CD4-positive, alpha-beta T cell (primary cell): ENCODE measurements at regions not wholly inside any gene's neighbourhood (a gene's known extent, or its start where the extent isn't known, plus 50 kb on each side); places are given as distances from the start of the nearest gene placed in this dataset.

Experiments
- ATAC-seq: fragments of 200-7000 bp; cut with Tn5 transposase; one replicate; pipeline ENCODE4 v1.10.0; 2022; ENCODE audit warnings: mild to moderate bottlenecking; ENCODE audit not compliant: poor library complexity
- CTCF ChIA-PET: fragments of 350-600 bp; sonication (Branson Sonifier 250); formaldehyde crosslinking; loops from one replicate; lab custom pipeline; 2021; ENCODE audit warnings: antibody characterized with exemption, inconsistent platforms; lab: Charles Lee
- POLR2A ChIA-PET: fragments of 350-600 bp; sonication (Branson Sonifier 250); formaldehyde crosslinking; loops from one replicate; lab custom pipeline; 2021; ENCODE audit warnings: antibody characterized with exemption, inconsistent platforms; lab: Charles Lee
- DNase-seq, 14 experiments: peaks; one replicate each; pipeline ENCODE4 v3.0.0-alpha.2; 2013 to 2020; ENCODE audit warnings: mixed read lengths in 2 of 14
- H3K27ac ChIP-seq, 2 donors: one replicate each; pipeline versions ENCODE4 v1.5.1 to v1.7.0; 2013; ENCODE audit warnings: low read length in 2 of 2, low read depth in 1 of 2, mild to moderate bottlenecking in 1 of 2
- H3K27me3 ChIP-seq, 2 experiments: 1 replicate in 1 of 2; 2 replicates in 1 of 2; pipeline versions ENCODE4 v1.6.1 to v1.7.0; 2013; ENCODE audit warnings: low read length in 2 of 2, control low read depth in 1 of 2, mild to moderate bottlenecking in 1 of 2, moderate library complexity in 1 of 2; ENCODE audit not compliant: insufficient read depth in 2 of 2, control insufficient read depth in 1 of 2
- H3K36me3 ChIP-seq: one replicate; pipeline ENCODE4 v1.6.1; 2013; ENCODE audit warnings: low read length, control low read depth; ENCODE audit not compliant: insufficient read depth
- H3K4me1 ChIP-seq: one replicate; pipeline ENCODE4 v1.6.1; 2013; ENCODE audit warnings: low read length, control low read depth; ENCODE audit not compliant: insufficient read depth
- H3K4me3 ChIP-seq: one replicate; pipeline ENCODE4 v1.5.1; 2013; ENCODE audit warnings: mild to moderate bottlenecking, low read length, moderate library complexity
- H3K9me3 ChIP-seq, 2 experiments: 1 replicate in 1 of 2; 2 replicates in 1 of 2; pipeline versions ENCODE4 v1.6.1 to v1.7.0; 2013; ENCODE audit warnings: low read length in 2 of 2, mild to moderate bottlenecking in 2 of 2, control low read depth in 1 of 2, moderate library complexity in 1 of 2; ENCODE audit not compliant: control insufficient read depth in 1 of 2, insufficient read depth in 1 of 2
- H3K27ac Mint-ChIP-seq: one replicate; pipeline ENCODE4 v1.8.0; 2020; ENCODE audit warnings: mixed read lengths
- H3K27me3 Mint-ChIP-seq: one replicate; pipeline ENCODE4 v1.8.0; 2021; ENCODE audit warnings: mixed read lengths
- H3K36me3 Mint-ChIP-seq: one replicate; pipeline ENCODE4 v1.8.0; 2021; ENCODE audit warnings: low read depth, mixed read lengths
- H3K4me1 Mint-ChIP-seq: one replicate; pipeline ENCODE4 v1.8.0; 2021; ENCODE audit warnings: low read depth, mixed read lengths
- H3K4me3 Mint-ChIP-seq: one replicate; pipeline ENCODE4 v1.8.0; 2020; ENCODE audit warnings: mild to moderate bottlenecking, mixed read lengths
- H3K9me3 Mint-ChIP-seq: one replicate; pipeline ENCODE4 v1.8.0; 2020; ENCODE audit warnings: mixed read lengths
- CTCF ChIP-seq: fragments of 200-600 bp; IDR thresholded peaks from one replicate; pipeline ENCODE4 v1.8.0; 2022; ENCODE audit warnings: antibody characterized with exemption, mild to moderate bottlenecking
- intact Hi-C, 2 experiments: fragments of 100-400 bp; cut with DNase I in 1 of 2; cut with micrococcal nuclease in 1 of 2; formaldehyde crosslinking; loops; one replicate each; pipeline versions ENCODE4 v1.15.1 to v1.9.0; 2023 to 2025; cut with DNase I, micrococcal nuclease

GRCh38 chr2:134198006-134198634 is 55.8 kb upstream of the MGAT5 start:
- H3K4me3 ChIP-seq, result peak overlapping the region; percentile 8
- peak overlapping the region; percentile 76 for H3K4me3 Mint-ChIP-seq
- peaks cover 4% of the 10 kb centered on the region for H3K36me3 Mint-ChIP-seq
- intact Hi-C loops, result no loop called here
- H3K27ac ChIP-seq, result no peak overlapping the region
- no peaks in the 10 kb centered on the region for H3K9me3 ChIP-seq
- H3K27me3 ChIP-seq, result no peaks in the 10 kb centered on the region
- no peaks in the 10 kb centered on the region for H3K36me3 ChIP-seq
- no peak for DNase-seq
- H3K4me1 Mint-ChIP-seq, result peaks cover 85% of the 10 kb centered on the region
- ChIA-PET POLR2A (interaction anchor here (0.6 to 2.5 kb wide), 16 partner anchors 8 to 477 kb away, joined by 3 to 17 read pairs (median 4); no protein-coding TSS in a partner anchor), CTCF (interaction anchor here (0.9 to 4.3 kb wide), 3 partner anchors 9 to 49 kb away, joined by 3 to 28 read pairs (median 3); no protein-coding TSS in a partner anchor)
- peaks cover 49% of the 10 kb centered on the region for H3K4me1 ChIP-seq
- peak; percentile 34 for ATAC-seq
- H3K27me3 Mint-ChIP-seq, result no peaks in the 10 kb centered on the region
- no peak for TF ChIP-seq CTCF
- H3K9me3 Mint-ChIP-seq, result no peaks in the 10 kb centered on the region
- peak overlapping the region; percentile 81 for H3K27ac Mint-ChIP-seq

- no peaks in the 10 kb centered on the region for H3K36me3 ChIP-seq
- Mint-ChIP-seq H3K27ac (peak overlapping the region; percentile 81), H3K9me3 (no peaks in the 10 kb centered on the region), H3K27me3 (no peaks in the 10 kb centered on the region), H3K4me3 (no peak overlapping the region), H3K4me1 (peaks cover 80% of the 10 kb centered on the region), H3K36me3 (no peaks in the 10 kb centered on the region)
- H3K27ac ChIP-seq, result no peak overlapping the region
- ChIA-PET POLR2A (interaction anchor here (0.5 to 1.4 kb wide), 3 partner anchors 15 to 127 kb away, joined by 3 to 6 read pairs (median 4); no protein-coding TSS in a partner anchor), CTCF (interaction anchor here (1.6 to 4.3 kb wide), 2 partner anchors 8 to 50 kb away, joined by 3 to 28 read pairs; no protein-coding TSS in a partner anchor)
- no peak for ATAC-seq
- peaks cover 42% of the 10 kb centered on the region for H3K4me1 ChIP-seq
- TF ChIP-seq CTCF, result no peak
- no peak for DNase-seq
- H3K27me3 ChIP-seq, result no peaks in the 10 kb centered on the region
- no peaks in the 10 kb centered on the region for H3K9me3 ChIP-seq
- H3K4me3 ChIP-seq, result no peak overlapping the region
- intact Hi-C loops, result no loop called here
These were observed 54.7 kb upstream of the MGAT5 start for GRCh38 chr2:134199123-134199522.

- peaks cover 47% of the 10 kb centered on the region for H3K4me1 ChIP-seq
- peaks cover 71% of the 10 kb centered on the region for H3K4me1 Mint-ChIP-seq
- no peaks in the 10 kb centered on the region for H3K27me3 Mint-ChIP-seq
- ChIA-PET POLR2A (no interaction called here), CTCF (no interaction called here)
- no peak overlapping the region for H3K4me3 ChIP-seq
- ATAC-seq (no peak), DNase-seq (no peak)
- H3K36me3 ChIP-seq, result no peaks in the 10 kb centered on the region
- peak overlapping the region; percentile 37 for H3K27ac Mint-ChIP-seq
- H3K36me3 Mint-ChIP-seq, result no peaks in the 10 kb centered on the region
- intact Hi-C loops, result no loop called here
- no peak overlapping the region for H3K4me3 Mint-ChIP-seq
- TF ChIP-seq CTCF, result no peak
- H3K27me3 ChIP-seq, result no peaks in the 10 kb centered on the region
- H3K9me3 ChIP-seq, result no peaks in the 10 kb centered on the region
- H3K9me3 Mint-ChIP-seq, result no peaks in the 10 kb centered on the region
- H3K27ac ChIP-seq, result no peak overlapping the region
These were observed 53.7 kb upstream of the MGAT5 start for GRCh38 chr2:134200036-134200618.
